IMR-90 (cell line): ENCODE measurements at regions not wholly inside any gene's neighbourhood (a gene's known extent, or its start where the extent isn't known, plus 50 kb on each side); places are given as distances from the start of the nearest gene placed in this dataset.

Source experiments
- FOS ChIP-seq: fragments of 150-350 bp; IDR thresholded peaks from 2 replicates; pipeline ENCODE4 v1.6.1; 2016; ENCODE audit warnings: low read depth, low read length
- MAFK ChIP-seq: IDR thresholded peaks from 2 replicates; pipeline ENCODE4 v1.6.1; 2012; ENCODE audit warnings: low read depth, low read length, improper control_type of control experiment
- MAZ ChIP-seq: IDR thresholded peaks from 2 replicates; pipeline ENCODE4 v1.6.1; 2012; ENCODE audit warnings: low read depth, mild to moderate bottlenecking, low read length, improper control_type of control experiment, moderate library complexity, borderline replicate concordance
- MXI1 ChIP-seq: IDR thresholded peaks from 2 replicates; pipeline ENCODE4 v1.6.1; 2012; ENCODE audit warnings: low read depth, mild to moderate bottlenecking, low read length, moderate library complexity, borderline replicate concordance
- POLR2A ChIP-seq: IDR thresholded peaks from 2 replicates; pipeline ENCODE4 v1.6.1; 2012; ENCODE audit warnings: mild to moderate bottlenecking, low read depth, low read length
- RAD21 ChIP-seq: IDR thresholded peaks from 2 replicates; pipeline ENCODE4 v1.6.1; 2012; ENCODE audit warnings: low read length, improper control_type of control experiment
- RFX5 ChIP-seq: IDR thresholded peaks from 2 replicates; pipeline ENCODE4 v1.8.0; 2012; ENCODE audit warnings: low read depth, mild to moderate bottlenecking, low read length, moderate library complexity
- SMC3 ChIP-seq: fragments of 150-350 bp; IDR thresholded peaks from 2 replicates; pipeline ENCODE4 v1.6.1; 2016; ENCODE audit warnings: low read depth, mild to moderate bottlenecking, antibody characterized with exemption, low read length, moderate library complexity
- USF2 ChIP-seq: fragments of 150-350 bp; IDR thresholded peaks from 2 replicates; pipeline ENCODE4 v1.6.1; 2017; ENCODE audit warnings: mild to moderate bottlenecking, antibody characterized with exemption, low read length, low read depth
- TF ChIP-seq, protein P1 (sequence below): conservative IDR thresholded peaks from 2 replicates; pipeline ENCODE4 v1.5.1; 2012; ENCODE audit warnings: mild to moderate bottlenecking, low read depth, low read length, improper control_type of control experiment
- TF ChIP-seq, protein P2 (sequence below): fragments of 150-350 bp; IDR thresholded peaks from 2 replicates; pipeline ENCODE4 v1.6.1; 2016; ENCODE audit warnings: low read depth, mild to moderate bottlenecking, low read length, moderate library complexity, borderline replicate concordance

GRCh38 chr12:103075848-103076247, 118.4 kb downstream of the ASCL1 start:
- TF ChIP-seq MAZ (no peak), POLR2A (no peak), MXI1 (no peak), FOS (no peak), USF2 (no peak), SMC3 (no peak), MAFK (no peak), RAD21 (no peak), RFX5 (no peak)
- TF ChIP-seq, protein P1, sequence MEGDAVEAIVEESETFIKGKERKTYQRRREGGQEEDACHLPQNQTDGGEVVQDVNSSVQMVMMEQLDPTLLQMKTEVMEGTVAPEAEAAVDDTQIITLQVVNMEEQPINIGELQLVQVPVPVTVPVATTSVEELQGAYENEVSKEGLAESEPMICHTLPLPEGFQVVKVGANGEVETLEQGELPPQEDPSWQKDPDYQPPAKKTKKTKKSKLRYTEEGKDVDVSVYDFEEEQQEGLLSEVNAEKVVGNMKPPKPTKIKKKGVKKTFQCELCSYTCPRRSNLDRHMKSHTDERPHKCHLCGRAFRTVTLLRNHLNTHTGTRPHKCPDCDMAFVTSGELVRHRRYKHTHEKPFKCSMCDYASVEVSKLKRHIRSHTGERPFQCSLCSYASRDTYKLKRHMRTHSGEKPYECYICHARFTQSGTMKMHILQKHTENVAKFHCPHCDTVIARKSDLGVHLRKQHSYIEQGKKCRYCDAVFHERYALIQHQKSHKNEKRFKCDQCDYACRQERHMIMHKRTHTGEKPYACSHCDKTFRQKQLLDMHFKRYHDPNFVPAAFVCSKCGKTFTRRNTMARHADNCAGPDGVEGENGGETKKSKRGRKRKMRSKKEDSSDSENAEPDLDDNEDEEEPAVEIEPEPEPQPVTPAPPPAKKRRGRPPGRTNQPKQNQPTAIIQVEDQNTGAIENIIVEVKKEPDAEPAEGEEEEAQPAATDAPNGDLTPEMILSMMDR, result no peak
- TF ChIP-seq, protein P2, sequence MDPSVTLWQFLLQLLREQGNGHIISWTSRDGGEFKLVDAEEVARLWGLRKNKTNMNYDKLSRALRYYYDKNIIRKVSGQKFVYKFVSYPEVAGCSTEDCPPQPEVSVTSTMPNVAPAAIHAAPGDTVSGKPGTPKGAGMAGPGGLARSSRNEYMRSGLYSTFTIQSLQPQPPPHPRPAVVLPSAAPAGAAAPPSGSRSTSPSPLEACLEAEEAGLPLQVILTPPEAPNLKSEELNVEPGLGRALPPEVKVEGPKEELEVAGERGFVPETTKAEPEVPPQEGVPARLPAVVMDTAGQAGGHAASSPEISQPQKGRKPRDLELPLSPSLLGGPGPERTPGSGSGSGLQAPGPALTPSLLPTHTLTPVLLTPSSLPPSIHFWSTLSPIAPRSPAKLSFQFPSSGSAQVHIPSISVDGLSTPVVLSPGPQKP, result no peak
